DND-41 (cell line): ENCODE measurements at regions not wholly inside any gene's neighbourhood (a gene's known extent, or its start where the extent isn't known, plus 50 kb on each side); places are given as distances from the start of the nearest gene placed in this dataset.

Experiments used
- EZH2 ChIP-seq: IDR thresholded peaks from 3 replicates; pipeline ENCODE4 v1.6.1; 2012; ENCODE audit warnings: borderline replicate concordance, low read depth, mild to moderate bottlenecking, moderate library complexity, low read length, inconsistent platforms; ENCODE audit not compliant: severe bottlenecking
- TF ChIP-seq, protein P1 (sequence below): IDR thresholded peaks from 2 replicates; pipeline ENCODE4 v1.5.1; 2012; ENCODE audit warnings: borderline replicate concordance, low read length, moderate library complexity, mild to moderate bottlenecking; ENCODE audit not compliant: poor library complexity, severe bottlenecking; ENCODE audit errors: extremely low read depth

DNA sequence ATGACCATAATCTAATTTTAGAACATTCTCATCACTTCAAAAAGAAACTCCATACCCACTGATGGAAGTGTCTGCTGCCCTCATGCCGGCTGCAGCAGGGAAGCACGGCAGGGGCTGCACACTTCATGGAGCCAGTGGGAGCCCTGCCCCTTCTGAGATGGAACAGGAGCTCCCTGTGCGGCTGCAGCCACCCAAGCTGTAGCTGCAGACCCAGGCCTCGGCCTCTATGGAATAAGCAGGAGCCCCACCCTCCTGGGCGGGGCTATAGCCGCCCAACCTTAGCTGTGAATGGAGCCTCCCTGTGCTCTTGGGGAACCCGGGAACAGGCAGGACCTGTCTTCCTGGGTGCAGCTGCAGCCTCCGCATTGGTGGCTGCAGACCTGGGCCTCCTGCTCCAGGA lies 128.5 kb downstream of the NUDT12 start:
- TF ChIP-seq, protein P1, sequence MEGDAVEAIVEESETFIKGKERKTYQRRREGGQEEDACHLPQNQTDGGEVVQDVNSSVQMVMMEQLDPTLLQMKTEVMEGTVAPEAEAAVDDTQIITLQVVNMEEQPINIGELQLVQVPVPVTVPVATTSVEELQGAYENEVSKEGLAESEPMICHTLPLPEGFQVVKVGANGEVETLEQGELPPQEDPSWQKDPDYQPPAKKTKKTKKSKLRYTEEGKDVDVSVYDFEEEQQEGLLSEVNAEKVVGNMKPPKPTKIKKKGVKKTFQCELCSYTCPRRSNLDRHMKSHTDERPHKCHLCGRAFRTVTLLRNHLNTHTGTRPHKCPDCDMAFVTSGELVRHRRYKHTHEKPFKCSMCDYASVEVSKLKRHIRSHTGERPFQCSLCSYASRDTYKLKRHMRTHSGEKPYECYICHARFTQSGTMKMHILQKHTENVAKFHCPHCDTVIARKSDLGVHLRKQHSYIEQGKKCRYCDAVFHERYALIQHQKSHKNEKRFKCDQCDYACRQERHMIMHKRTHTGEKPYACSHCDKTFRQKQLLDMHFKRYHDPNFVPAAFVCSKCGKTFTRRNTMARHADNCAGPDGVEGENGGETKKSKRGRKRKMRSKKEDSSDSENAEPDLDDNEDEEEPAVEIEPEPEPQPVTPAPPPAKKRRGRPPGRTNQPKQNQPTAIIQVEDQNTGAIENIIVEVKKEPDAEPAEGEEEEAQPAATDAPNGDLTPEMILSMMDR: no peak
- no peak for TF ChIP-seq EZH2
